WTC11 (cell line): ENCODE measurements at regions not wholly inside any gene's neighbourhood (a gene's known extent, or its start where the extent isn't known, plus 50 kb on each side); places are given as distances from the start of the nearest gene placed in this dataset.

Experiments used
- ATAC-seq: fragments of 200-7000 bp; cut with Tn5 transposase; 2 replicates; pipeline ENCODE4 v1.10.0; 2021; ENCODE audit warnings: mild to moderate bottlenecking, moderate library complexity
- CTCF ChIA-PET: fragments of 300-600 bp; sonication (Branson Sonifier 250); formaldehyde crosslinking; loops from one replicate; lab custom pipeline; 2021; ENCODE audit warnings: antibody characterized with exemption; lab: Charles Lee
- POLR2A ChIA-PET: fragments of 350-600 bp; sonication (Branson Sonifier 250); formaldehyde crosslinking; loops from one replicate; lab custom pipeline; 2021; ENCODE audit warnings: antibody characterized with exemption; lab: Charles Lee
- DNase-seq: peaks from one replicate; pipeline ENCODE4 v3.0.0; 2021; ENCODE audit warnings: low spot score
- H3K27ac Mint-ChIP-seq: 2 replicates; pipeline ENCODE4 v1.8.0; 2021; ENCODE audit warnings: mixed read lengths
- H3K27me3 Mint-ChIP-seq: 2 replicates; pipeline ENCODE4 v1.8.0; 2021; ENCODE audit warnings: low read depth, mild to moderate bottlenecking, moderate library complexity, mixed read lengths
- H3K36me3 Mint-ChIP-seq: 2 replicates; pipeline ENCODE4 v1.8.0; 2021; ENCODE audit warnings: mixed read lengths
- H3K4me1 Mint-ChIP-seq: 2 replicates; pipeline ENCODE4 v1.8.0; 2022; ENCODE audit warnings: mixed read lengths
- H3K4me3 Mint-ChIP-seq: 2 replicates; pipeline ENCODE4 v1.8.0; 2021; ENCODE audit warnings: mild to moderate bottlenecking, moderate library complexity, mixed read lengths
- H3K9me3 Mint-ChIP-seq: 2 replicates; pipeline ENCODE4 v1.8.0; 2021; ENCODE audit warnings: mixed read lengths
- CBFB ChIP-seq: sonication (generic); formaldehyde crosslinking; IDR thresholded peaks from 2 replicates; pipeline ENCODE4 v1.8.1; 2022; ENCODE audit warnings: mild to moderate bottlenecking, low read depth, missing genetic modification reagents
- CREM ChIP-seq: sonication (generic); formaldehyde crosslinking; IDR thresholded peaks from 2 replicates; pipeline ENCODE4 v1.8.1; 2022; ENCODE audit warnings: mild to moderate bottlenecking, missing genetic modification reagents, moderate library complexity
- EMX1 ChIP-seq: fragments of 250-450 bp; sonication (Bioruptor Pico); IDR thresholded peaks from 2 replicates; pipeline ENCODE4 v1.8.0; 2021; ENCODE audit warnings: mild to moderate bottlenecking
- FOXP4 ChIP-seq: sonication (generic); formaldehyde crosslinking; IDR thresholded peaks from 2 replicates; pipeline ENCODE4 v1.8.0; 2022; ENCODE audit warnings: mild to moderate bottlenecking, missing genetic modification reagents
- NFYB ChIP-seq: sonication (generic); formaldehyde crosslinking; conservative IDR thresholded peaks from 2 replicates; pipeline ENCODE4 v1.8.0; 2022; ENCODE audit warnings: low read depth, missing genetic modification reagents
- PREB ChIP-seq: sonication (generic); formaldehyde crosslinking; IDR thresholded peaks from 2 replicates; pipeline ENCODE4 v1.8.1; 2022; ENCODE audit warnings: mild to moderate bottlenecking, missing genetic modification reagents, moderate library complexity, borderline replicate concordance
- TEAD4 ChIP-seq: sonication (generic); formaldehyde crosslinking; IDR thresholded peaks from 2 replicates; pipeline ENCODE4 v1.8.0; 2022; ENCODE audit warnings: mild to moderate bottlenecking, missing genetic modification reagents
- ZNF121 ChIP-seq: sonication (generic); formaldehyde crosslinking; IDR thresholded peaks from 2 replicates; pipeline ENCODE4 v1.8.0; 2023; ENCODE audit warnings: missing genetic modification reagents
- ZNF263 ChIP-seq: sonication (generic); formaldehyde crosslinking; IDR thresholded peaks from 2 replicates; pipeline ENCODE4 v1.8.1; 2022; ENCODE audit warnings: low read depth, mild to moderate bottlenecking, moderate library complexity, missing genetic modification reagents
- TF ChIP-seq, protein P1 (sequence below): sonication (generic); formaldehyde crosslinking; IDR thresholded peaks from 2 replicates; pipeline ENCODE4 v1.8.1; 2022; ENCODE audit warnings: missing genetic modification reagents, borderline replicate concordance
- TF ChIP-seq, protein P2 (sequence below): fragments of 250-450 bp; sonication (Bioruptor Pico); IDR thresholded peaks from 2 replicates; pipeline ENCODE4 v1.9.0; 2021; ENCODE audit warnings: mild to moderate bottlenecking
- TF ChIP-seq, protein P3 (sequence below): sonication (generic); formaldehyde crosslinking; conservative IDR thresholded peaks from 2 replicates; pipeline ENCODE4 v1.8.1; 2022; ENCODE audit warnings: mild to moderate bottlenecking, missing genetic modification reagents
- TF ChIP-seq, protein P4 (sequence below): fragments of 250-450 bp; sonication (Bioruptor Pico); IDR thresholded peaks from 2 replicates; pipeline ENCODE4 v1.8.0; 2021; ENCODE audit warnings: mild to moderate bottlenecking
- TF ChIP-seq, protein P5 (sequence below): sonication (generic); formaldehyde crosslinking; conservative IDR thresholded peaks from 2 replicates; pipeline ENCODE4 v1.8.1; 2023; ENCODE audit warnings: mild to moderate bottlenecking, low read depth, missing genetic modification reagents, moderate library complexity

DNA sequence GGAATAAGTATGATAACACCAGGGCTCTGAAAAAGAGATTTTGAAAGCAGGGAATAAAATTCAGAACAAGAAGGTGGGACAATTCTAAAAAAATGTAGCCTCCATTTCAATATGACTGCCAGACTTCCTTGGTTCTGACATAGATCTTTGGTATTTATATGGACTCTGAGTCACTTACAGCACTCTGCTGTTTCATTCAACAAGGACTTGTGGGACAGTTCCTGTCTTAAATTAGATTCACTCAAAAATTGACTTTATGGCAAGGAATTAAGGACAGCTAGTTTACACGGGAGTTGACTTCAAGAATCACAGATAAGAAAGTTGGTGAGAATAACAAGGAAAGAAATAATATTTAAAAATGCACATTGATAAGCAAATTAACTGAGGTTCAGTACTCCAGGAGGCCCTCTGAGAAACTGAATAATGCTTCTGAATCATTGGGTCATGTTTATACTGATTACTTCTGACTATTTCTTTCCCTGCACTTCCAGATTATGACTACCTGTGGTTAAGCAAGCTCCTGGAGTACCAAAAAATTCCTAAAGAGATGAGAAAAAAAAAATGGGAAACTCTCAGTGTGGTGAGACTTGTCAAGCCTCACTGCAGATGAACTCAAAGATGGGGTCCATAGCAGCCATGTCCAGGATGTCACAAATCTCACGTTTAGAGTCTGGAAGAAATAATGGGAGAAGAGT lies 828.3 kb upstream of the PIK3C3 start:
- ChIA-PET POLR2A (no interaction called here), CTCF (no interaction called here)
- Mint-ChIP-seq H3K27ac (no peak overlapping the region), H3K36me3 (peaks cover 4% of the 10 kb centered on the region; the same call in 1 of the 2 replicates), H3K27me3 (no peaks in the 10 kb centered on the region), H3K9me3 (peaks cover 9% of the 10 kb centered on the region), H3K4me3 (no peak overlapping the region), H3K4me1 (peaks cover 10% of the 10 kb centered on the region)
- no peak for DNase-seq
- TF ChIP-seq FOXP4 (CRISPR knock-in tag) = no peak
- no peak for ATAC-seq

DNA sequence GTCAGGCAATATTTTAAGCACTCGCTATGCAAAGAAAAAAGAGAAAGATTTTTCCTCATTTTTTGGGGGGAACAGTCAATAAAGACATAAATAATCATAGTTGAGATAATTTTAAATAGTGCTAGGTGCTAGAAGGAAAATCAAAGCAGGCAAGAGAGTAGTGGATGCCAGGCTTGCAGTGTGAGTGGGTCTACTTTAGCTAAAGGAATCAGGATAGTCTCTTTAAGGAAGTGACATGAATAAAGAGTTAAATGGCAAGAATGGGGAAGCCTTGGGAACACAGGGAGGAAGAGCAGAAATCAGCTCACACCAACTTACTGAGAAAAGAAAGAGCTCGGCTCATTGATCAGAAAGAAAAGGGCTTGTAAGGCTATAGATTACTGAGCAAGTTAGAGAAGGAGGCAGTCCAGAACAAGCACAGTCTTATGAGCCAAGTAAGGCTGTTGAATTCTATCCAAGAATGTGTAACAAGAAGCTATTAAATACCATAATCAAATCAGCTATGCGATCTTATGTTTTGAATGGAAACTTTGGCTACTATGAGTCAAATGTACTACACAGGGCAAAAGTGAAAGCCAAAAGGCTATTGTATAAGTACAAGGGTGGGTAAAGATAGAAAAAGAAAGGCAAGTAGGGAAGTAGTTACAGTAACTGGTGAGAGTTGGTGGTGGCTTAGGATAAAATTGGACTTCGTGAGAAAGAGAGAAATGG lies 833.8 kb upstream of the PIK3C3 start:
- H3K4me3 Mint-ChIP-seq = no peak overlapping the region
- TF ChIP-seq, protein P1, sequence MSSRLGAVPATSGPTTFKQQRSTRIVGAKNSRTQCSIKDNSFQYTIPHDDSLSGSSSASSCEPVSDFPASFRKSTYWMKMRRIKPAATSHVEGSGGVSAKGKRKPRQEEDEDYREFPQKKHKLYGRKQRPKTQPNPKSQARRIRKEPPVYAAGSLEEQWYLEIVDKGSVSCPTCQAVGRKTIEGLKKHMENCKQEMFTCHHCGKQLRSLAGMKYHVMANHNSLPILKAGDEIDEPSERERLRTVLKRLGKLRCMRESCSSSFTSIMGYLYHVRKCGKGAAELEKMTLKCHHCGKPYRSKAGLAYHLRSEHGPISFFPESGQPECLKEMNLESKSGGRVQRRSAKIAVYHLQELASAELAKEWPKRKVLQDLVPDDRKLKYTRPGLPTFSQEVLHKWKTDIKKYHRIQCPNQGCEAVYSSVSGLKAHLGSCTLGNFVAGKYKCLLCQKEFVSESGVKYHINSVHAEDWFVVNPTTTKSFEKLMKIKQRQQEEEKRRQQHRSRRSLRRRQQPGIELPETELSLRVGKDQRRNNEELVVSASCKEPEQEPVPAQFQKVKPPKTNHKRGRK = no peak
- TF ChIP-seq, all 79 proteins: peak for 0
- Mint-ChIP-seq H3K4me1 (peaks cover 6% of the 10 kb centered on the region), H3K9me3 (peaks cover 9% of the 10 kb centered on the region), H3K27me3 (no peaks in the 10 kb centered on the region), H3K27ac (no peak overlapping the region), H3K36me3 (peaks cover 4% of the 10 kb centered on the region; the same call in 1 of the 2 replicates)
- DNase-seq (no peak), ATAC-seq (no peak)
- POLR2A ChIA-PET = no interaction called here
- CTCF ChIA-PET = no interaction called here

DNA sequence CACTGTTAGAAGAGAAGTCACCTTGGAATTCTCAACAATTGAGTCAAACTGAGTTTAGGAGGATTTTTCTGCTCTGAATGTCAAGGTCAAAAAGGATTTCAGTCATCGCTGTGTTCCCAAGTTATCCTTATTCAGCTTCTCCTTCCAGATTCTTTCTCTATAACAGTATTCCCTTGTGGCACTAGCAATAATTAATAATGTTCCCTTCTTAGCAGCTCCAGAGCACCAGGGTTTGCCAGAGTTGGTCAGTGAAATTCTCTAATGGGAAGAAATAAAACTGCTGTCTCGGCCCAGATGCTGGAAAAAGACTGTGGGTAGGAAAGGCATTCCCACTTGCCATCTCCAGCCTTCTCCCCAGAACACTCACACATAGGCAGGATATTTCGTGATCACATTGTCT lies 836.0 kb upstream of the PIK3C3 start:
- Mint-ChIP-seq H3K27ac (no peak overlapping the region), H3K36me3 (peaks cover 4% of the 10 kb centered on the region; the same call in 1 of the 2 replicates), H3K4me3 (no peak overlapping the region), H3K9me3 (peaks cover 3% of the 10 kb centered on the region), H3K4me1 (peaks cover 8% of the 10 kb centered on the region), H3K27me3 (no peaks in the 10 kb centered on the region)
- ChIA-PET POLR2A (no interaction called here), CTCF (no interaction called here)
- TF ChIP-seq ZNF121 (CRISPR knock-in tag) = no peak
- TF ChIP-seq, protein P1 = no peak
- TF ChIP-seq TEAD4 (CRISPR knock-in tag) = no peak
- no peak for TF ChIP-seq CREM (CRISPR knock-in tag)
- no peak for TF ChIP-seq PREB (CRISPR knock-in tag)
- TF ChIP-seq, protein P2, sequence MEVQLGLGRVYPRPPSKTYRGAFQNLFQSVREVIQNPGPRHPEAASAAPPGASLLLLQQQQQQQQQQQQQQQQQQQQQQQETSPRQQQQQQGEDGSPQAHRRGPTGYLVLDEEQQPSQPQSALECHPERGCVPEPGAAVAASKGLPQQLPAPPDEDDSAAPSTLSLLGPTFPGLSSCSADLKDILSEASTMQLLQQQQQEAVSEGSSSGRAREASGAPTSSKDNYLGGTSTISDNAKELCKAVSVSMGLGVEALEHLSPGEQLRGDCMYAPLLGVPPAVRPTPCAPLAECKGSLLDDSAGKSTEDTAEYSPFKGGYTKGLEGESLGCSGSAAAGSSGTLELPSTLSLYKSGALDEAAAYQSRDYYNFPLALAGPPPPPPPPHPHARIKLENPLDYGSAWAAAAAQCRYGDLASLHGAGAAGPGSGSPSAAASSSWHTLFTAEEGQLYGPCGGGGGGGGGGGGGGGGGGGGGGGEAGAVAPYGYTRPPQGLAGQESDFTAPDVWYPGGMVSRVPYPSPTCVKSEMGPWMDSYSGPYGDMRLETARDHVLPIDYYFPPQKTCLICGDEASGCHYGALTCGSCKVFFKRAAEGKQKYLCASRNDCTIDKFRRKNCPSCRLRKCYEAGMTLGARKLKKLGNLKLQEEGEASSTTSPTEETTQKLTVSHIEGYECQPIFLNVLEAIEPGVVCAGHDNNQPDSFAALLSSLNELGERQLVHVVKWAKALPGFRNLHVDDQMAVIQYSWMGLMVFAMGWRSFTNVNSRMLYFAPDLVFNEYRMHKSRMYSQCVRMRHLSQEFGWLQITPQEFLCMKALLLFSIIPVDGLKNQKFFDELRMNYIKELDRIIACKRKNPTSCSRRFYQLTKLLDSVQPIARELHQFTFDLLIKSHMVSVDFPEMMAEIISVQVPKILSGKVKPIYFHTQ = no peak
- TF ChIP-seq NFYB = no peak
- TF ChIP-seq, protein P3, sequence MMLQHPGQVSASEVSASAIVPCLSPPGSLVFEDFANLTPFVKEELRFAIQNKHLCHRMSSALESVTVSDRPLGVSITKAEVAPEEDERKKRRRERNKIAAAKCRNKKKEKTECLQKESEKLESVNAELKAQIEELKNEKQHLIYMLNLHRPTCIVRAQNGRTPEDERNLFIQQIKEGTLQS (CRISPR knock-in tag) = no peak
- TF ChIP-seq, protein P4, sequence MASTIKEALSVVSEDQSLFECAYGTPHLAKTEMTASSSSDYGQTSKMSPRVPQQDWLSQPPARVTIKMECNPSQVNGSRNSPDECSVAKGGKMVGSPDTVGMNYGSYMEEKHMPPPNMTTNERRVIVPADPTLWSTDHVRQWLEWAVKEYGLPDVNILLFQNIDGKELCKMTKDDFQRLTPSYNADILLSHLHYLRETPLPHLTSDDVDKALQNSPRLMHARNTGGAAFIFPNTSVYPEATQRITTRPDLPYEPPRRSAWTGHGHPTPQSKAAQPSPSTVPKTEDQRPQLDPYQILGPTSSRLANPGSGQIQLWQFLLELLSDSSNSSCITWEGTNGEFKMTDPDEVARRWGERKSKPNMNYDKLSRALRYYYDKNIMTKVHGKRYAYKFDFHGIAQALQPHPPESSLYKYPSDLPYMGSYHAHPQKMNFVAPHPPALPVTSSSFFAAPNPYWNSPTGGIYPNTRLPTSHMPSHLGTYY = no peak
- no peak for TF ChIP-seq CBFB (CRISPR knock-in tag)
- TF ChIP-seq, protein P5, sequence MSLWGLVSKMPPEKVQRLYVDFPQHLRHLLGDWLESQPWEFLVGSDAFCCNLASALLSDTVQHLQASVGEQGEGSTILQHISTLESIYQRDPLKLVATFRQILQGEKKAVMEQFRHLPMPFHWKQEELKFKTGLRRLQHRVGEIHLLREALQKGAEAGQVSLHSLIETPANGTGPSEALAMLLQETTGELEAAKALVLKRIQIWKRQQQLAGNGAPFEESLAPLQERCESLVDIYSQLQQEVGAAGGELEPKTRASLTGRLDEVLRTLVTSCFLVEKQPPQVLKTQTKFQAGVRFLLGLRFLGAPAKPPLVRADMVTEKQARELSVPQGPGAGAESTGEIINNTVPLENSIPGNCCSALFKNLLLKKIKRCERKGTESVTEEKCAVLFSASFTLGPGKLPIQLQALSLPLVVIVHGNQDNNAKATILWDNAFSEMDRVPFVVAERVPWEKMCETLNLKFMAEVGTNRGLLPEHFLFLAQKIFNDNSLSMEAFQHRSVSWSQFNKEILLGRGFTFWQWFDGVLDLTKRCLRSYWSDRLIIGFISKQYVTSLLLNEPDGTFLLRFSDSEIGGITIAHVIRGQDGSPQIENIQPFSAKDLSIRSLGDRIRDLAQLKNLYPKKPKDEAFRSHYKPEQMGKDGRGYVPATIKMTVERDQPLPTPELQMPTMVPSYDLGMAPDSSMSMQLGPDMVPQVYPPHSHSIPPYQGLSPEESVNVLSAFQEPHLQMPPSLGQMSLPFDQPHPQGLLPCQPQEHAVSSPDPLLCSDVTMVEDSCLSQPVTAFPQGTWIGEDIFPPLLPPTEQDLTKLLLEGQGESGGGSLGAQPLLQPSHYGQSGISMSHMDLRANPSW (CRISPR knock-in tag) = no peak
- TF ChIP-seq ZNF263 (CRISPR knock-in tag) = no peak
- no peak for TF ChIP-seq EMX1 (CRISPR knock-in tag)
- DNase-seq (no peak), ATAC-seq (no peak)
